ACC112 (cell line): ENCODE measurements at regions not wholly inside any gene's neighbourhood (a gene's known extent, or its start where the extent isn't known, plus 50 kb on each side); places are given as distances from the start of the nearest gene placed in this dataset.
A peak's percentile ranks its signal among the peaks of the same experiment; 100 is the strongest.

Experiments
- H2AFZ ChIP-seq: fragments of 200-600 bp; sonication (generic); one replicate; pipeline ENCODE4 v1.6.0; 2017; ENCODE audit warnings: antibody characterized with exemption, low read length; ENCODE audit not compliant: unreplicated experiment
- H3K27ac ChIP-seq: fragments of 200-600 bp; sonication (generic); 2 replicates; pipeline ENCODE4 v1.5.1; 2014; ENCODE audit warnings: low read depth, mild to moderate bottlenecking, antibody characterized with exemption, low read length, moderate library complexity
- H3K27me3 ChIP-seq: fragments of 200-600 bp; sonication (generic); 2 replicates; pipeline ENCODE4 v1.6.1; 2014; ENCODE audit warnings: mild to moderate bottlenecking, antibody characterized with exemption, low read length, moderate library complexity, mixed read lengths; ENCODE audit not compliant: insufficient read depth
- H3K36me3 ChIP-seq: fragments of 200-600 bp; sonication (generic); 2 replicates; pipeline ENCODE4 v1.6.1; 2016; ENCODE audit warnings: mild to moderate bottlenecking, antibody characterized with exemption, low read length, moderate library complexity, mixed read lengths; ENCODE audit not compliant: insufficient read depth
- H3K4me1 ChIP-seq: fragments of 200-600 bp; sonication (generic); one replicate; pipeline ENCODE4 v1.6.1; 2016; ENCODE audit warnings: low read length, mixed read lengths; ENCODE audit not compliant: insufficient read depth, unreplicated experiment, control insufficient read depth
- H3K4me3 ChIP-seq: fragments of 200-600 bp; sonication (generic); 2 replicates; pipeline ENCODE4 v1.5.1; 2014; ENCODE audit warnings: mild to moderate bottlenecking, low read depth, low read length
- H3K79me2 ChIP-seq: fragments of 200-600 bp; sonication (generic); one replicate; pipeline ENCODE4 v1.6.0; 2016; ENCODE audit warnings: low read length; ENCODE audit not compliant: control insufficient read depth, unreplicated experiment, insufficient read depth

- H3K27ac ChIP-seq: no peak overlapping the region
- H3K36me3 ChIP-seq: no peaks in the 10 kb centered on the region
- no peak overlapping the region for H2AFZ ChIP-seq
- no peaks in the 10 kb centered on the region for H3K79me2 ChIP-seq
- peaks cover 2% of the 10 kb centered on the region; the same call in 1 of the 2 replicates for H3K27me3 ChIP-seq
- no peak overlapping the region for H3K4me3 ChIP-seq
- H3K4me1 ChIP-seq: peaks cover 10% of the 10 kb centered on the region
Observed at GRCh38 chr2:136247204-136247950, 129.4 kb upstream of the CXCR4 start.

- Histone ChIP-seq H3K4me1 (peaks cover 10% of the 10 kb centered on the region), H3K4me3 (no peak overlapping the region), H3K27me3 (no peaks in the 10 kb centered on the region), H3K79me2 (no peaks in the 10 kb centered on the region), H2AFZ (peak overlapping the region; percentile 32), H3K27ac (no peak overlapping the region), H3K36me3 (no peaks in the 10 kb centered on the region)
Observed at GRCh38 chr2:136246086-136246669, 128.2 kb upstream of the CXCR4 start.

- no peak overlapping the region for H3K4me3 ChIP-seq
- H3K79me2 ChIP-seq: no peaks in the 10 kb centered on the region
- H2AFZ ChIP-seq: no peak overlapping the region
- H3K4me1 ChIP-seq: peaks cover 10% of the 10 kb centered on the region
- H3K27ac ChIP-seq: no peak overlapping the region
- H3K27me3 ChIP-seq: no peaks in the 10 kb centered on the region
- H3K36me3 ChIP-seq: no peaks in the 10 kb centered on the region
Observed at GRCh38 chr2:136245211-136245610, 127.3 kb upstream of the CXCR4 start.

- no peak overlapping the region for H3K4me3 ChIP-seq
- peaks cover 10% of the 10 kb centered on the region for H3K4me1 ChIP-seq
Observed at GRCh38 chr2:136244536-136244885, 126.6 kb upstream of the CXCR4 start.

GRCh38 chr2:136243638-136244535 lies 125.9 kb upstream of the CXCR4 start:
- no peak overlapping the region for H3K27ac ChIP-seq
- no peaks in the 10 kb centered on the region for H3K27me3 ChIP-seq
- no peak overlapping the region for H3K4me3 ChIP-seq
- H3K79me2 ChIP-seq: no peaks in the 10 kb centered on the region
- no peak overlapping the region for H2AFZ ChIP-seq
- no peaks in the 10 kb centered on the region for H3K36me3 ChIP-seq
- peaks cover 10% of the 10 kb centered on the region for H3K4me1 ChIP-seq

More at GRCh38 chr2:136244536-136244885, 126.6 kb upstream of the CXCR4 start:
- H2AFZ ChIP-seq: no peak overlapping the region
- H3K36me3 ChIP-seq: no peaks in the 10 kb centered on the region
- no peak overlapping the region for H3K27ac ChIP-seq
- no peaks in the 10 kb centered on the region for H3K79me2 ChIP-seq
- H3K27me3 ChIP-seq: no peaks in the 10 kb centered on the region

GRCh38 chr2:136242687-136243277 lies 124.8 kb upstream of the CXCR4 start:
- no peak overlapping the region for H3K27ac ChIP-seq
- H3K36me3 ChIP-seq: no peaks in the 10 kb centered on the region
- H3K4me1 ChIP-seq: peaks cover 12% of the 10 kb centered on the region
- H2AFZ ChIP-seq: no peak overlapping the region
- no peaks in the 10 kb centered on the region for H3K27me3 ChIP-seq
- no peak overlapping the region for H3K4me3 ChIP-seq
- H3K79me2 ChIP-seq: no peaks in the 10 kb centered on the region

GRCh38 chr2:136242100-136242499 lies 124.2 kb upstream of the CXCR4 start:
- no peak overlapping the region for H3K4me3 ChIP-seq
- no peak overlapping the region for H2AFZ ChIP-seq
- H3K79me2 ChIP-seq: no peaks in the 10 kb centered on the region
- no peaks in the 10 kb centered on the region for H3K27me3 ChIP-seq
- no peak overlapping the region for H3K27ac ChIP-seq
- H3K4me1 ChIP-seq: peaks cover 6% of the 10 kb centered on the region
- no peaks in the 10 kb centered on the region for H3K36me3 ChIP-seq

- Histone ChIP-seq H3K27ac (peak overlapping the region; percentile 20; the same call in 1 of the 2 replicates), H3K79me2 (no peaks in the 10 kb centered on the region), H2AFZ (no peak overlapping the region), H3K36me3 (no peaks in the 10 kb centered on the region), H3K27me3 (no peaks in the 10 kb centered on the region), H3K4me3 (peak overlapping the region; percentile 4; the same call in 1 of the 2 replicates), H3K4me1 (peaks cover 15% of the 10 kb centered on the region)
Observed at GRCh38 chr2:136239079-136239685, 121.2 kb upstream of the CXCR4 start.

GRCh38 chr2:136238286-136239078 lies 120.5 kb upstream of the CXCR4 start:
- Histone ChIP-seq H3K27ac (peak overlapping the region; percentile 44; the same call in 1 of the 2 replicates), H3K79me2 (no peaks in the 10 kb centered on the region), H3K27me3 (no peaks in the 10 kb centered on the region), H3K4me3 (peak overlapping the region; percentile 4; the same call in 1 of the 2 replicates), H3K4me1 (peaks cover 15% of the 10 kb centered on the region), H3K36me3 (no peaks in the 10 kb centered on the region), H2AFZ (no peak overlapping the region)
